ENCODE measurements at regions not wholly inside any gene's neighbourhood (a gene's known extent, or its start where the extent isn't known, plus 50 kb on each side); places are given as distances from the start of the nearest gene placed in this dataset.

GRCh38 chr1:184189361-184189760 lies 137.8 kb downstream of the TSEN15 start:
- no peaks in the 10 kb centered on the region for H3K79me1 ChIP-seq (ENCODE audit: insufficient read depth, low read depth, low read length, poor library complexity, severe bottlenecking)
- no peak overlapping the region for H3K9ac ChIP-seq (ENCODE audit: extremely low read depth, insufficient read length, low read length)
- H3K23ac ChIP-seq (ENCODE audit: insufficient read length, low read depth, low read length), result no peak overlapping the region
- no peak overlapping the region for H2AFZ ChIP-seq (ENCODE audit: low read length)
- H2BK12ac ChIP-seq (ENCODE audit: insufficient read length, low read depth, low read length), result no peak overlapping the region
- no peak overlapping the region for H2BK15ac ChIP-seq (ENCODE audit: low read depth, low read length)
- H4K91ac ChIP-seq (ENCODE audit: insufficient read length, low read depth, low read length), result no peak overlapping the region
- no peaks in the 10 kb centered on the region for H3K23me2 ChIP-seq (ENCODE audit: insufficient read length, low read depth, low read length, poor library complexity, severe bottlenecking)
- no peaks in the 10 kb centered on the region for H3K27me3 ChIP-seq (ENCODE audit: insufficient read depth, low read length)
- no peak overlapping the region for H2BK20ac ChIP-seq (ENCODE audit: low read depth, low read length, poor library complexity, severe bottlenecking)
- H4K8ac ChIP-seq (replicated peaks; ENCODE audit: insufficient read length, low read depth, low read length), result no peak overlapping the region
- Mint-ChIP-seq H3K4me3 (no peak overlapping the region), H3K9me3 (no peaks in the 10 kb centered on the region), H3K27me3 (ENCODE audit: low read depth) (peaks cover 2% of the 10 kb centered on the region; the same call in 1 of the 2 replicates), H3K4me1 (peaks cover 0 to 6% of the 10 kb centered on the region in 2 experiments; a peak in 1 of 4 replicates), H3K27ac (no peak overlapping the region), H3K36me3 (ENCODE audit: insufficient read depth in 1 of 3, low read depth in 3 of 3) (no peaks in the 10 kb centered on the region)
- H3K56ac ChIP-seq (ENCODE audit: insufficient read length, low read depth, low read length), result no peak overlapping the region
- no peak for DNase-seq
- no peaks in the 10 kb centered on the region for H3K4me1 ChIP-seq (ENCODE audit: insufficient read depth, low read length)
- H3K27ac ChIP-seq (ENCODE audit: insufficient read length, low read depth, low read length), result no peak overlapping the region
- H2BK5ac ChIP-seq (ENCODE audit: insufficient read length, low read length), result no peak overlapping the region
- H3K4ac ChIP-seq (ENCODE audit: low read depth, low read length), result no peak overlapping the region
- H4K20me1 ChIP-seq (ENCODE audit: control insufficient read depth, insufficient read depth, insufficient read length), result no peaks in the 10 kb centered on the region
- no peak overlapping the region for H4K5ac ChIP-seq (ENCODE audit: insufficient read length, low read depth, low read length)
- H3T11ph ChIP-seq (ENCODE audit: low read length), result no peak overlapping the region
- H3K14ac ChIP-seq (ENCODE audit: insufficient read depth, low read length), result no peak overlapping the region
- H3K79me2 ChIP-seq (ENCODE audit: insufficient read depth, low read length), result no peaks in the 10 kb centered on the region
- TF ChIP-seq, protein P1, sequence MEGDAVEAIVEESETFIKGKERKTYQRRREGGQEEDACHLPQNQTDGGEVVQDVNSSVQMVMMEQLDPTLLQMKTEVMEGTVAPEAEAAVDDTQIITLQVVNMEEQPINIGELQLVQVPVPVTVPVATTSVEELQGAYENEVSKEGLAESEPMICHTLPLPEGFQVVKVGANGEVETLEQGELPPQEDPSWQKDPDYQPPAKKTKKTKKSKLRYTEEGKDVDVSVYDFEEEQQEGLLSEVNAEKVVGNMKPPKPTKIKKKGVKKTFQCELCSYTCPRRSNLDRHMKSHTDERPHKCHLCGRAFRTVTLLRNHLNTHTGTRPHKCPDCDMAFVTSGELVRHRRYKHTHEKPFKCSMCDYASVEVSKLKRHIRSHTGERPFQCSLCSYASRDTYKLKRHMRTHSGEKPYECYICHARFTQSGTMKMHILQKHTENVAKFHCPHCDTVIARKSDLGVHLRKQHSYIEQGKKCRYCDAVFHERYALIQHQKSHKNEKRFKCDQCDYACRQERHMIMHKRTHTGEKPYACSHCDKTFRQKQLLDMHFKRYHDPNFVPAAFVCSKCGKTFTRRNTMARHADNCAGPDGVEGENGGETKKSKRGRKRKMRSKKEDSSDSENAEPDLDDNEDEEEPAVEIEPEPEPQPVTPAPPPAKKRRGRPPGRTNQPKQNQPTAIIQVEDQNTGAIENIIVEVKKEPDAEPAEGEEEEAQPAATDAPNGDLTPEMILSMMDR (conservative IDR thresholded peaks at IDR 0.05), result no peak
- H2AK5ac ChIP-seq (ENCODE audit: insufficient read length, low read length), result no peak overlapping the region
- no peaks in the 10 kb centered on the region for H3K9me3 ChIP-seq (ENCODE audit: control insufficient read depth, low read depth, low read length)
- H3K4me2 ChIP-seq (ENCODE audit: insufficient read depth, insufficient read length, low read length), result no peak overlapping the region
- H3K18ac ChIP-seq (ENCODE audit: insufficient read length, low read depth, low read length), result no peak overlapping the region
- H2BK120ac ChIP-seq (ENCODE audit: low read depth, low read length, poor library complexity, severe bottlenecking), result no peak overlapping the region
